Uterus (tissue), 3 donors: ENCODE measurements at regions not wholly inside any gene's neighbourhood (a gene's known extent, or its start where the extent isn't known, plus 50 kb on each side); places are given as distances from the start of the nearest gene placed in this dataset.

ENCODE experiments used
- DNase-seq, 2 donors: peaks; one replicate each; pipeline ENCODE4 v3.0.0-alpha.2; 2019 to 2020
- H3K27ac ChIP-seq, 2 donors: fragments of 200-600 bp; sonication (generic); 1 replicate in 1 of 2; 2 replicates in 1 of 2; pipeline ENCODE4 v1.5.1; 2016 to 2018
- H3K27me3 ChIP-seq, 2 donors: fragments of 200-600 bp; sonication (generic); one replicate each; pipeline ENCODE4 v1.5.1; 2018 to 2019; ENCODE audit warnings: control low read depth in 1 of 2
- H3K36me3 ChIP-seq, 2 donors: fragments of 200-600 bp; sonication (generic); one replicate each; pipeline ENCODE4 v1.5.1; 2019; ENCODE audit warnings: control low read depth in 1 of 2
- H3K4me1 ChIP-seq, 2 donors: fragments of 200-600 bp; sonication (generic); one replicate each; pipeline ENCODE4 v1.5.1; 2018 to 2019; ENCODE audit warnings: control low read depth in 1 of 2
- H3K4me3 ChIP-seq, 2 donors: fragments of 200-600 bp; sonication (generic); 1 replicate in 1 of 2; 2 replicates in 1 of 2; pipeline ENCODE4 v1.5.1; 2018 to 2019; ENCODE audit warnings: mild to moderate bottlenecking in 1 of 2
- H3K9me3 ChIP-seq, 2 donors: fragments of 200-600 bp; sonication (generic); one replicate each; pipeline ENCODE4 v1.5.1; 2019; ENCODE audit warnings: control low read depth in 1 of 2
- CTCF ChIP-seq, 4 experiments: fragments of 200-600 bp in 2 of 4; fragments of 450-650 bp in 2 of 4; sonication (generic) in 2 of 4; IDR thresholded peaks; one replicate each; pipeline ENCODE4 v1.5.1; 2016 to 2019; ENCODE audit warnings: antibody characterized with exemption in 4 of 4, mild to moderate bottlenecking in 2 of 4, moderate library complexity in 1 of 4
- POLR2A ChIP-seq, 2 donors: fragments of 450-650 bp; IDR thresholded peaks; one replicate each; pipeline ENCODE4 v1.6.1; 2016; ENCODE audit warnings: antibody characterized with exemption in 2 of 2, mild to moderate bottlenecking in 1 of 2, moderate library complexity in 1 of 2
- intact Hi-C: fragments of 100-400 bp; cut with DNase I; formaldehyde crosslinking; loops from one replicate; pipeline ENCODE4 v1.15.1; 2023; ENCODE audit warnings: low total_unique reads
- donor health status: DM: yes; HTN: yes; CAD: no.

DNA sequence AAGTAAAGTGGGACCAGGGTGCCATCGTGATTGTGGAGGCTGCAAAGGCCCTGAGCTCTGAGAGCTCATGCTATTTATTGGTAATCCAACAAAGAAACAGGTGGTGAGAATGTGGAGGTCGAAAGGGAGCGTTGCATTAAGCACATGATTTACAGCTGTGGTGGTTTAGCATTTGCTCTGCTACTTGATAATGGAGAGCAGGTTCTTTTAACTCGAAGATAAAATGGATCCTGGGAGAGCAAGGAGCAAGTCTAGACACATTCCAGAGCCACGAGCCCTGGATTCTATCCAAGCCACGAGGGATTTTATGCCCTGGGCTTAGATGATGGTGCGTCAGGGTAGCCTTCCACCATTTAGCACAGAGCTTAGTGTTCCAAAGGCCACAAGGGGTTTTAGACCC is 1710.1 kb upstream of the CDH9 start:
- no peak for DNase-seq
- TF ChIP-seq CTCF (IDR thresholded peaks at IDR 0.05) (no peak), POLR2A (IDR thresholded peaks at IDR 0.05) (no peak)

GRCh38 chr5:28743716-28744110 is 1705.3 kb upstream of the CDH9 start:
- no peak overlapping the region for H3K27ac ChIP-seq
- TF ChIP-seq POLR2A (IDR thresholded peaks at IDR 0.05): no peak
- no peak for TF ChIP-seq CTCF (IDR thresholded peaks at IDR 0.05)
- H3K4me1 ChIP-seq: no peaks in the 10 kb centered on the region
- no peaks in the 10 kb centered on the region for H3K27me3 ChIP-seq
- H3K36me3 ChIP-seq: no peaks in the 10 kb centered on the region
- H3K9me3 ChIP-seq: no peaks in the 10 kb centered on the region
- intact Hi-C loops: no loop called here
- no peak overlapping the region for H3K4me3 ChIP-seq
- no peak for DNase-seq

More for the DNA sequence above, 1710.1 kb upstream of the CDH9 start:
- H3K36me3 ChIP-seq: no peaks in the 10 kb centered on the region
- H3K9me3 ChIP-seq: no peaks in the 10 kb centered on the region
- H3K4me3 ChIP-seq: no peak overlapping the region
- no peak overlapping the region for H3K27ac ChIP-seq
- H3K4me1 ChIP-seq: no peaks in the 10 kb centered on the region
- intact Hi-C loops: no loop called here
- no peaks in the 10 kb centered on the region for H3K27me3 ChIP-seq

DNA sequence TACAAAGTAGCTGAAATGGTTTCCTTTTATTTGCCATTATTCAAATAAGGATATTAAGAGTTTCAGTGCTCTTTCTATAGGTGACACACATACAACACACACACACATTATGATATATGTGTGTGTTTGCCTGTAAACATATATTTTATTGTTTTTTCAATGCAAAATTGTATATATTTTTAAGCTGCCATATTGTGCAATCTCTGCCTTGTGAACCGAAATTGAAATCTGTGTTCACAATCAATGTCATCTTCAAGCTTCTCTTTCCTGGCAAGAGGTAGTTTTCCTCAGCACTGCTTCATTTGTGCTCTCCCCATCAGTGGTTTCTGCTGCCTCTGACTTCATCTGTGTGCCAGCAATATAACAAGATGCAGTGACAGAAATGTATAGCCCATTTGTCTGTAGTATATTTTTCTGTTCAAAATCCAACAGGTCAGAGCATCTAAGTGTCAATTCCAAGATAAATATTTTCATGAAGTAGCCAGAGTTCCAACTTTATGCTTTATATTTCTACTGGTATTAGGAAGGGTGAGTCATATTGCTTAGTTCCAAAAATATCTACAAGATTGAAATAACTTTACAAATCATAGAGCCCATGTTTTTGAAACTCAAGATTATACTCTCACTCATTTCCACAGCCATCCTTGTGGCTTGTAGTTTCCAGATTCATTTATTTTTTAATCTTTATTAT is 1704.8 kb upstream of the CDH9 start:
- TF ChIP-seq POLR2A (IDR thresholded peaks at IDR 0.05) (no peak), CTCF (IDR thresholded peaks at IDR 0.05) (no peak)
- Histone ChIP-seq H3K4me1 (no peaks in the 10 kb centered on the region), H3K4me3 (no peak overlapping the region), H3K27me3 (no peaks in the 10 kb centered on the region), H3K27ac (no peak overlapping the region), H3K9me3 (no peaks in the 10 kb centered on the region), H3K36me3 (no peaks in the 10 kb centered on the region)
- no peak for DNase-seq
- intact Hi-C loops: no loop called here

- Histone ChIP-seq H3K4me1 (no peaks in the 10 kb centered on the region), H3K36me3 (no peaks in the 10 kb centered on the region), H3K4me3 (no peak overlapping the region), H3K27me3 (no peaks in the 10 kb centered on the region), H3K9me3 (no peaks in the 10 kb centered on the region), H3K27ac (no peak overlapping the region)
- DNase-seq: no peak
- intact Hi-C loops: no loop called here
- no peak for TF ChIP-seq POLR2A (IDR thresholded peaks at IDR 0.05)
Observed at GRCh38 chr5:28737682-28738081, 1699.3 kb upstream of the CDH9 start.

GRCh38 chr5:28737222-28737621 is 1698.8 kb upstream of the CDH9 start:
- intact Hi-C loops: no loop called here
- H3K4me1 ChIP-seq: no peaks in the 10 kb centered on the region
- no peaks in the 10 kb centered on the region for H3K9me3 ChIP-seq
- DNase-seq: no peak
- H3K27ac ChIP-seq: no peak overlapping the region
- TF ChIP-seq CTCF (IDR thresholded peaks at IDR 0.05) (no peak), POLR2A (IDR thresholded peaks at IDR 0.05) (no peak)
- H3K4me3 ChIP-seq: no peak overlapping the region
- H3K27me3 ChIP-seq: no peaks in the 10 kb centered on the region
- H3K36me3 ChIP-seq: no peaks in the 10 kb centered on the region

- no peaks in the 10 kb centered on the region for H3K9me3 ChIP-seq
- no peaks in the 10 kb centered on the region for H3K27me3 ChIP-seq
- no peak overlapping the region for H3K4me3 ChIP-seq
- DNase-seq: no peak
- TF ChIP-seq POLR2A (IDR thresholded peaks at IDR 0.05) (no peak), CTCF (IDR thresholded peaks at IDR 0.05) (no peak)
- intact Hi-C loops: no loop called here
- no peaks in the 10 kb centered on the region for H3K36me3 ChIP-seq
- no peak overlapping the region for H3K27ac ChIP-seq
- no peaks in the 10 kb centered on the region for H3K4me1 ChIP-seq
Observed at GRCh38 chr5:28734396-28734795, 1696.0 kb upstream of the CDH9 start.
